ENCODE measurements at regions not wholly inside any gene's neighbourhood (a gene's known extent, or its start where the extent isn't known, plus 50 kb on each side); places are given as distances from the start of the nearest gene placed in this dataset.

GRCh38 chr7:21194936-21195335 is 232.9 kb upstream of the SP4 start:
- Histone ChIP-seq H3K4me1 (replicated peaks) (peaks cover 2% of the 10 kb centered on the region), H3K9me3 (no peaks in the 10 kb centered on the region), H3K4me3 (no peak overlapping the region), H3K27ac (no peak overlapping the region), H3K36me3 (no peaks in the 10 kb centered on the region), H3K27me3 (replicated peaks; ENCODE audit: insufficient read depth) (no peaks in the 10 kb centered on the region)
- WGBS, result 80% methylated on average over 4 of the region's 4 CpGs
- intact Hi-C loops (cut with DNase I), result no loop called here
- no peak for TF ChIP-seq POLR2AphosphoS5 (IDR thresholded peaks at IDR 0.05)
- no peak for TF ChIP-seq CTCF (IDR thresholded peaks at IDR 0.05)
- no peak for TF ChIP-seq POLR2A (IDR thresholded peaks at IDR 0.05)
- no peak for DNase-seq (ENCODE audit: low spot score)

- TF ChIP-seq CTCF (IDR thresholded peaks at IDR 0.05), result no peak
- H3K4me3 ChIP-seq, result no peak overlapping the region
- H3K27ac ChIP-seq, result no peak overlapping the region
- 73% methylated on average over 1 of the region's 1 CpG for WGBS
- H3K4me1 ChIP-seq (replicated peaks), result no peaks in the 10 kb centered on the region
- intact Hi-C loops (cut with DNase I), result no loop called here
- H3K9me3 ChIP-seq, result no peaks in the 10 kb centered on the region
- H3K27me3 ChIP-seq (replicated peaks; ENCODE audit: insufficient read depth), result no peaks in the 10 kb centered on the region
- no peak for DNase-seq (ENCODE audit: low spot score)
- no peaks in the 10 kb centered on the region for H3K36me3 ChIP-seq
Observed at GRCh38 chr7:21198921-21199320, 229.0 kb upstream of the SP4 start.

- no peak for DNase-seq (ENCODE audit: low spot score)
- Histone ChIP-seq H3K27me3 (replicated peaks; ENCODE audit: insufficient read depth) (no peaks in the 10 kb centered on the region), H3K9me3 (no peaks in the 10 kb centered on the region), H3K36me3 (no peaks in the 10 kb centered on the region), H3K4me1 (replicated peaks) (no peaks in the 10 kb centered on the region), H3K4me3 (no peak overlapping the region), H3K27ac (no peak overlapping the region)
- 75% methylated on average over 7 of the region's 7 CpGs for WGBS
- intact Hi-C loops (cut with DNase I), result no loop called here
- no peak for TF ChIP-seq POLR2AphosphoS5 (IDR thresholded peaks at IDR 0.05)
- no peak for TF ChIP-seq CTCF (IDR thresholded peaks at IDR 0.05)
- TF ChIP-seq POLR2A (IDR thresholded peaks at IDR 0.05), result no peak
Observed at GRCh38 chr7:21200503-21200902, 227.4 kb upstream of the SP4 start.

- Histone ChIP-seq H3K9me3 (no peaks in the 10 kb centered on the region), H3K4me1 (replicated peaks) (no peaks in the 10 kb centered on the region), H3K27me3 (replicated peaks; ENCODE audit: insufficient read depth) (no peaks in the 10 kb centered on the region), H3K27ac (no peak overlapping the region), H3K36me3 (no peaks in the 10 kb centered on the region), H3K4me3 (no peak overlapping the region)
- intact Hi-C loops (cut with DNase I), result no loop called here
- 88% methylated on average over 1 of the region's 1 CpG for WGBS
- DNase-seq (ENCODE audit: low spot score), result no peak
- TF ChIP-seq CTCF (IDR thresholded peaks at IDR 0.05) (no peak), POLR2A (IDR thresholded peaks at IDR 0.05) (no peak), POLR2AphosphoS5 (IDR thresholded peaks at IDR 0.05) (no peak)
Observed at GRCh38 chr7:21214657-21215056, 213.2 kb upstream of the SP4 start.

- intact Hi-C loops (cut with DNase I), result no loop called here
- no peaks in the 10 kb centered on the region for H3K27me3 ChIP-seq (replicated peaks; ENCODE audit: insufficient read depth)
- no peaks in the 10 kb centered on the region for H3K4me1 ChIP-seq (replicated peaks)
- no peak overlapping the region for H3K27ac ChIP-seq
- no peak for TF ChIP-seq POLR2AphosphoS5 (IDR thresholded peaks at IDR 0.05)
- no peak for TF ChIP-seq CTCF (IDR thresholded peaks at IDR 0.05)
- no peak for TF ChIP-seq POLR2A (IDR thresholded peaks at IDR 0.05)
- H3K36me3 ChIP-seq, result no peaks in the 10 kb centered on the region
- no peaks in the 10 kb centered on the region for H3K9me3 ChIP-seq
- DNase-seq (ENCODE audit: low spot score), result no peak
- no peak overlapping the region for H3K4me3 ChIP-seq
- 93% methylated on average over 1 of the region's 1 CpG for WGBS
Observed at GRCh38 chr7:21215307-21215706, 212.6 kb upstream of the SP4 start.
